T47D (cell line): ENCODE measurements at regions not wholly inside any gene's neighbourhood (a gene's known extent, or its start where the extent isn't known, plus 50 kb on each side); places are given as distances from the start of the nearest gene placed in this dataset.

Experiments used
- DNase-seq, 2 experiments: peaks; one replicate each; pipeline versions ENCODE4 v3.0.0 to v3.0.0-alpha.2; 2011 to 2012; ENCODE audit warnings: low read depth in 1 of 2, low spot score in 1 of 2
- JUND ChIP-seq: IDR thresholded peaks from 2 replicates; pipeline ENCODE4 v1.6.1; 2012; ENCODE audit warnings: low read depth
- in situ Hi-C: cut with HindIII; loops from 2 replicates; pipeline ENCODE4 v1.10.0; 2016; ENCODE audit warnings: low sequenced_read_pairs, low pct_unique_long_range_greater_than_20kb

DNA sequence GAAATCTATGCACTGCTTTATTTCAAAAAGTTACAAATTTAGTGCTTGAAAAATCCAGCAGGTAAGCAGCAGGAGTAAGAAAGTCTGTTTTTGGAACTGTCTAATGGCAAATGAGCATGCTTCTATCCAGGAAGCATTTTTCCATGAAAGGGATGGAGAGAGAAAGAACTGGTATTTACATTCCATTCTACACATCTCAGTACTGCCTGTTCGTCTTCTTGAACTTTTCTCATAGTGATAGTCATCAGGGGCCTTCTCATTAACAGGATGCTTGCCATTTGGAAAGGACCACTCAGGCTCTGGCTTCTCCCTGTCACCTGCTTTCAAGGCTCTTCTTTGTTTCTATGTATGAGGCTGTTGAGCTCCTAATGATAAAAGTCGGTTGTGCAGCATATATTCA lies 267.3 kb upstream of the IL12A start:
- TF ChIP-seq JUND, result no peak

DNA sequence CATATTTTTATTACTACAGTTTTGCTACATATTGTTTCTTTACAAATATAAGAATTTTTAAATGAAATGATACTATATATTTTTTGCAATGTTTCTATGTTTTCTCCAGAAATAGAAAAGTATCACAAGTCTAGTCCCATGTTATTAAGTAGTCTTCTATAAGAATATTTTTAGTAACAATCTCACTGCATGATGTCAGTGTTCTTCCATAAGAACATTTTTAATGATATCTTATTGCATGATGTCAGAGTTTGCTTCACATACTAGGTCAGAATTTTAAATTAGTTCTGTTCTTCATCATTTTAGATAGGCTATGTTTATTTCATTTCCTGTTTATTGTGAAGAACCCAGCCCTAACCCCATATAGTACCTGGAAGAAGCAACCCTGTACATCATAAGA lies 265.3 kb upstream of the IL12A start:
- DNase-seq, result no peak
- in situ Hi-C loops, result no loop called here
- TF ChIP-seq JUND, result no peak

More for the DNA sequence above, 267.3 kb upstream of the IL12A start:
- in situ Hi-C loops, result no loop called here
- no peak for DNase-seq

DNA sequence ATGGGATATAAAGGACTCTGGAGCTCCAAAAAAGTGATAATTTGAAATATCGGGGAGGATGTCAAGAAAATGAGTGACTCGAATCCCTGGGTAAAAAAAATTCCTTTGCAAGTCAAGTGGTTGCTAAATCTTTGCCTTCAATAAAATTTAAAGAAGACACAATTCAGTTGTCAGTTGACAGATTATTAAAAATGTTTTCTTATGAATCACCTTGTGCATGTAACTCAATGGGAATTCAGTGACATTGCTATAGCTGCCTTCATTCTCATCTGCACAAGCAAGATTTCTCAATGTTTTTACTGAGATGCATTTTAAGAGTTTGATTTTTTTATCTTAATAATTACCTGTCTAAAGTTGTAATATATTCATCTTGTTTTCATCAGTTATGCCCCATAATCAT lies 264.0 kb upstream of the IL12A start:
- no peak for DNase-seq
- TF ChIP-seq JUND, result no peak
- in situ Hi-C loops, result no loop called here

DNA sequence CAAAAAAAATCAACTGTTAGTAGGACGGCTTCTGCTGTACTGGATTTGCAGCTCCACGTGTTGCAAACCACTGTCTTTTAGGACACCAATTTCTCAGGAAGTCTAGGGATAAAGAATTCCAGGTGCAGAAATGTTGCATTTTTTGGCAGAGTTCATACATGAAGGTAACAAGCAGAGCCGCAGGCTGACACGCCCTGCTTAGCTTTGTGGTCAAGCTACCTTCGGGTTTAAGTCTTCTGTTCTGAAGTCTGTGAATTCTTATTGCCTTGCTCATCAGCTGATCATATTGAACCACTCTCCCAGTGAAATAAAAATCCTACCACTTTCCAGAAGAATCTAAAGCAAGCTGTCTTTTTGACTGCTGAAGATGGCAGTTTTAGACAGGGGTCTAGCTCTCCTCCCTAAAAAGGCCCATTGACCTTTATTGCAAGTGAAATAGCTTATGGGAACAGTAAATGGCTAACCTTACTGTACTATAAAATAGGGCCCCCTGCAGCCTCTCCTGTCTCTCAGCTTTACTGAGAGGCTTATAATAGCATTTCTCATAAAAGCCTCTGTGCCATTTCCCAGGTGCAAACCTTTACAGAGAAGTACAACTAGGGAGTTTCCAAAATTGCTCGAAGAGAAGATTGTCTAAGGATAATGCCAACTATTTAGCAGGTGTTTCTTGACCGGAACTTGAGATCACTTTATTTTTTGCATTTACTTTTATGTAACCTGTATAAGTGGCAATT lies 262.2 kb upstream of the IL12A start:
- no peak for TF ChIP-seq JUND
- in situ Hi-C loops, result no loop called here
- peak in 1 of 2 experiments; percentile 61 for DNase-seq

DNA sequence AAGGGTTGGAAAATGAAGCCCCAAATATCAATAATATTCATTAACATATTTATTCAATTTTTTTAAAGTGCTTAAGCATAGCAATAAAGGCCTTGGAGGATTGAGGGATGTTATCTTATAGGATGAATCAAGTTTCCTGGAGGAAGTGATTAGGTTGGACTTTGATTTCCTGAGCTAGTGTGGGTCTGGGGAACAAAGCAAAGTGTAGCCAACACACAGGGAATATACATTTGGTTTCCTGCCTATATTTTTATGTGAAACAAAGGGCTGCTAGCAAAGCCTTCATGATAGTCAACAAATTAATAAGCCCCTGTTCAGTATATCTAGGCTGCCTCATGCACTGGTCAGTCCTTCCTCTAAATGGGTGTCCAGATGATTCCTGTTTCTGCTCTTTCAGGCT lies 261.1 kb upstream of the IL12A start:
- in situ Hi-C loops, result no loop called here
- no peak for DNase-seq
- no peak for TF ChIP-seq JUND

DNA sequence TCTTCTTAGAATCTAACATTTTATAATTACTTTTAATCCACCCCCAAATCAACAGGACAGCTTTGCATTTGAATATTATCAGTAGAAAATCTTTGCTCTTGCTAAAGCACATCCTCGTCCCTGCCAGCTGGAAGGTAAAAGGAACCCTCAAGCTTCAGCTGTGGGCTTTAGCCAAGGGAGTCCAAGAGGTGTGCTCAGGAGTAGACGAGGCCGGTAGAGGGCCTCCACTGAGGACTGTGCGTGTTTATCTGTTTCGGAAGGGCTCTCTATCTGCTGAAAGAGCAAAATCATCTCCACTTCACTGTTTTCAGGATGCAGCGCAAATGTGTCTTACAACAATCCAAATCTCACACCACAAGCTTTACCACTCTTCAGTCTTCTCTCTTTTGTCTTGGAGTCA lies 257.4 kb upstream of the IL12A start:
- no peak for TF ChIP-seq JUND
- peak in 1 of 2 experiments; percentile 15 for DNase-seq
- in situ Hi-C loops, result no loop called here

DNA sequence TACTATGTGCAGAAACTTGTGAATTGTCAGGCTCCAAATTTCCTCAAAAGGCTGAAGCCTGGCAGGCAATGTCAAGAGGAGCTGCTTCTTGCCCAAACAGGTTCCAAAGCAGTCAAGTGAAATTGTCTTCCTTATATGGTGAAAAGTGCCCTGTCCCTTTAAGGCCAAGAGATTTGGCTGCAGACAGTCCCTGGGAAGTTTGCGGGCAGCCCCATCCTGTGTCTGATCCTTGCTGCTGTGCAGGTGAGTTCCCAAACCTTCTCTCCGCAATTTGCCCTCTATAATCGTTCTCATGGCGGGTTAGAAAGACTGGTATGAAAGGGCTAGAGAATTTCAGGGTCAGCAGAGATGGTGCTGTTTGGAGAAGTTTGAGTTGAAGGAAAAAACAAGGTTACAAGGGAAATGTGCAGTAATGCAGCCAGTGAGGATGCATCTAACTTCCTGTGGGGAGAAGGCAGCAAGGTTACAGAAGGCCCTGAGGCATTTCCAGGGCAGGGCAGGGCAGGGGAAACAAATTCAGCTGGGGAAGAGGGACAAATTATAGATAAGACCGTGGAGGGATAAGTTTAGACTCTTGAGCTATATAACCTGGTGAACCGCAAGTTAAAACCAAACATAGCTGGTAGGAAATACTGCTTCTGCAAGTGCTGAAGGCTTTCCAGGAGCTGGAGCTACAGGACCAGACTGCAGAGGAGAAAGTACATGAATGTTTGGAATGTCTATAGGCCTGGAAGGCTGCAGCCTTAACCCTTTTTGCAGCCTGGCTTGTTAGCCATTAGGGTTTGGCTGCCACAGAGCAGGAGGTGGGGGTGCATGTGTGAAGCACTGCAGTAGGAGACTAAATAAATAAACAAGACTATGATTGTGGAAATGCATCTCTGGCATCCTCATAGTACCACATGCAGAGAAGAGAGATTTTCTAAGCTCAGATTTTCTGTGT lies 256.2 kb upstream of the IL12A start:
- peak; percentile 51 to 90 for DNase-seq
- in situ Hi-C loops, result no loop called here
- TF ChIP-seq JUND, result 0 out of 2 replicates have a peak, but pooled peaks have one; percentile 24

DNA sequence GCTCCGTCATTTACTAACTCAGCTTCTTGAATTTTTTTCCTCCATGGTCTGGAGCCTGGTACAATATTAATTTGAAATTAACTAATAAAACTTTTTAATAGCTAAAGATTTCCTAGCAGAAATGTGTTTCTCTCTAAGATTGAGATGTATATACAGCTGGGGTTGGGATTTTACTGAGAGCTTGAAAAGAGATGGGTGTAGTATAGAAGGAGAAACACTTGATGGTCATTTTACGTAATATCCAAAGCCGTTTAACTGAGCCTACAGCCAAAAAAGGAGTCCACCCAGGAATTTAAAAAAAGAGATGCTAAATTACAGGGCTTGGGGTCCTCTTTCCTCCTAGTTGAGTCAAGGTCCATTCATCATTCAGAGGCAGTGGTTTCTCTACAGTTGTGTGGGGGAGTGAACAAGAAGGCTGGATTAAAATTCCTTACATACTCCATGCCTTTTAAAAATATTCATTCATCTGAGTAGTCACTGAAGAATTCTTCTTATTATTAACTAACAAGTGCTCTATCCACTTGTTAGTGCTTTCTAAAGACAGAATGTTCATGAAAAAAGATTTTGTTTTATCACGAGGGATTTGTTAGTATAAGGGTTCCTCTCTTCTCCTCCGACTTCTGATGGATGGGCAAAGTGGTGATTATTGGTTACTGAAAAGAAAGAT lies 255.3 kb upstream of the IL12A start:
- TF ChIP-seq JUND, result no peak
- in situ Hi-C loops, result no loop called here
- no peak for DNase-seq

DNA sequence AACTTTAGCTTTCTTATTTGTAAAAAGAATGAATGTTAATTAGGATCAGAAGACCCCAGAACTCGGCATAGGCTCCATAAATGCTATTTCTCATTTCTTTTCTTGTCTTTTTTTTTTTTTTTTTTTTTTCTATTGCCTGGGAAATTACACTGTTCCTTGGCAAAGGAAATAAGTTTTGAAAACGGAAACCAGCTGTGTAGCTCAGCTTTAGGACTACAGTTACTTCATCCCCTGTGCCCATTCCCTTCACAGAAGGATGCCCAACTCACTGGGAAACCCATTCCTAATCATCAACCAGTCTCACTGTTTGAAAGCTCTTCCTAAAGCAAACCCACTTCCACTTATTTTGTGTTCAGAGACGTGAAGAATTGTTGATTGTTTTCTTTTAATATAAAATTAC lies 254.0 kb upstream of the IL12A start:
- in situ Hi-C loops, result no loop called here
- no peak for DNase-seq
- no peak for TF ChIP-seq JUND

DNA sequence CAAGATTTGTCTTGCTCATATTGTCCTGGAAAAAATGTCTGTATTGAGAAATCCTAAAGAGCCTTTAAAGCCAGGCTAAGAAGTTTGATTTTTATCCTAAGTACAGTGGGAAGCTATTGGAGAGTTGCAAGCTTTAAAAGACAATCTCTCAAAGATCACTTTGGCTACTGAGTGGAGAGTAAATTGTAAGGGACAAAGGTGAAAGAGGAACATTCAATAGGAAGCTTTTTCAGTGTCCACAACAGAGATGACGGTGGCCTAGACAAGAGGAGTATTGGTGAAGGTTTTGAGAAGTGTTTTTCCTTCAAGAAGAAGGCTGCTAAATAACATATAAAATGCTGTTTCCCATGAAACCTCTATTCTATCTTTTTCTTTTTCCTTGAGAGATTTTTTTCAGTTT lies 249.5 kb upstream of the IL12A start:
- TF ChIP-seq JUND, result no peak
- no peak for DNase-seq
- in situ Hi-C loops, result no loop called here

DNA sequence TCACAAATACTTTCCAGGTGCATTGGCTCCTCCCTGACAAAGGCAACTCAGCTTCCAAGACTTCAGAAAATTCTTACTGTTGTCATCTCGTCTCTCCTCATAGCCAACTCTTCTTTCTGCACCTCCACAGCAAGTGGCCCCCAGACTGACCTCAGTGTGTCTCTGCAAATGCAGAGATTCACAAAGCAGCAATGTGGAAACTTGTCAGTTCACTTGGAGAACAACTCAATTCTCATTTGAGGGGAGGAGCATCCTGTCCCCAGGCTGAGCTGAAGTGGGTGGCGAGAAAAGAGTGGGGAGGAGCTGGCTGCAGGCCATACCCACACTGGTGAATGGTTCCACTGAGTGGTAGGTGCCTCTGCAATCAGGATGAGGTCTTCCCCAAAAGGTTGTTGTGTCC lies 248.7 kb upstream of the IL12A start:
- no peak for DNase-seq
- TF ChIP-seq JUND, result no peak
- in situ Hi-C loops, result no loop called here

DNA sequence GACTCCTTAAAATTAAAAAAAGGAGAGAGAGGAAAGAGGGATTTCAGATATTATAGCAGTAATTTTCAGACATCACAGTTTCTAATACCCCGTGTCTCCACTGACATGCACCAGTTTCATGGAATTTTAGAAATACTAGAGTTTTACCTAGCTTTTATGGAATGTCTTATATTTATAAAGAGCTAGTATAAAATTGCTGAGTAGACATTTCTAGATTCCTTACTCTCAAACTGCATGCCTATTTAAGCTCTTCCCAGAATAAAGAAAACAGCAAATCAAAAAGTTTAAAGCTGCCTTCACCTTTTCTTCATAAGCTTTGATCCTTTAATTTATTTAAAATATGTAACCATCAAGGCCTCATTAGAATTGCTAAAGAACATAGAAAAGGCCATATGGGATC lies 247.4 kb upstream of the IL12A start:
- in situ Hi-C loops, result no loop called here

DNA sequence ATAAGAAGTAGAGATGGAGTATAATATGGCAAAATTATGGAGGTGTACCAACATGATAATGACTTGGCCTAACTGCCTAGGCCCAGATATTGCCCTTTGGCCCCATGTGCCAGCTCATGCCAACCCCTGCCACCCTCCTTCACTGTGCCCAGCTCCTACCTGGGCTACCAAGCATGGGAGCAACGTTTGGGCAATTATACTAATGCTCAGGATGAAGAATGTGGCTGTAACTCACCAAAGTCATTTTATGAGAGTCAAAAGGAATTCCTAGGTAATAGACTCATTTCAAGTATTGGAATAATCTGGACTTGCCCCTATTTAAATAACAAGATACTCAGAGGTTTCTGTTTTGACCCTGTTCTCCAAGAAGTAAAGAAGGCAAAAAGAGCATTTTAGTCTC lies 240.2 kb upstream of the IL12A start:
- no peak for DNase-seq
- in situ Hi-C loops, result no loop called here
- TF ChIP-seq JUND, result no peak

More for the DNA sequence above, 247.4 kb upstream of the IL12A start:
- DNase-seq, result no peak
- TF ChIP-seq JUND, result no peak
